HCT116 (cell line): ENCODE measurements at regions not wholly inside any gene's neighbourhood (a gene's known extent, or its start where the extent isn't known, plus 50 kb on each side); places are given as distances from the start of the nearest gene placed in this dataset.

ENCODE experiments used
- ATAC-seq: fragments of 200-7000 bp; cut with Tn5 transposase; 2 replicates; pipeline ENCODE4 v1.9.1; 2020; ENCODE audit warnings: mild to moderate bottlenecking, moderate library complexity
- BruUV-seq: library from RNA; stranded (reverse); fragments of 400-500 nt; replicated peaks from 2 replicates; lab custom pipeline; 2021; lab: Mats Ljungman, UMichigan
- CTCF ChIA-PET: fragments of 300-600 bp; sonication (Branson Sonifier 250); formaldehyde crosslinking; loops from one replicate; lab custom pipeline; 2021; ENCODE audit warnings: antibody characterized with exemption; lab: Charles Lee
- POLR2A ChIA-PET: fragments of 300-600, 350-600 bp; sonication (Branson Sonifier 250); formaldehyde crosslinking; loops from one replicate; lab custom pipeline; 2021; ENCODE audit warnings: antibody characterized with exemption; lab: Charles Lee
- RAD21 ChIA-PET, 2 experiments: fragments of 300-600 bp; sonication (Branson Sonifier 250); formaldehyde crosslinking; loops; one replicate each; lab custom pipeline; 2023; ENCODE audit warnings: low total read pairs in 2 of 2; ENCODE audit not compliant: uncharacterized antibody in 2 of 2, unreplicated experiment in 2 of 2, low non-redundant PET in 1 of 2; lab: Charles Lee
- DNase-seq: peaks from one replicate; pipeline ENCODE4 v3.0.0-alpha.2; 2010; ENCODE audit warnings: low read depth, low spot score
- H2AFZ ChIP-seq: fragments of 200-600 bp; shearing (Covaris generic), sonication (generic); 2 replicates; pipeline ENCODE4 v1.6.1; 2017; ENCODE audit warnings: low read depth, mixed run types, mixed read lengths, antibody characterized with exemption, low read length; ENCODE audit not compliant: poor library complexity, severe bottlenecking
- H3K27ac ChIP-seq: 2 replicates; pipeline ENCODE4 v1.5.1; 2012; ENCODE audit warnings: low read depth, low read length
- H3K27me3 ChIP-seq: fragments of 200-600 bp; sonication (generic); 2 replicates; pipeline ENCODE4 v1.6.1; 2016; ENCODE audit warnings: mixed run types, low read length, mixed read lengths; ENCODE audit not compliant: insufficient read depth
- H3K36me3 ChIP-seq, 2 experiments: fragments of 200-500 bp in 1 of 2; fragments of 200-600 bp in 1 of 2; sonication (Bioruptor generic) in 1 of 2; sonication (generic) in 1 of 2; 2 replicates each; pipeline versions ENCODE4 v1.5.1 to v1.6.1; 2014 to 2016; ENCODE audit warnings: low read length in 2 of 2, inconsistent platforms in 1 of 2, mixed read lengths in 1 of 2, mixed run types in 1 of 2; ENCODE audit not compliant: insufficient read depth in 2 of 2, control insufficient read depth in 1 of 2
- H3K4me1 ChIP-seq, 2 experiments: fragments of 200-600 bp in 1 of 2; sonication (generic) in 1 of 2; 2 replicates each; pipeline versions ENCODE4 v1.5.1 to v1.6.1; 2012 to 2017; ENCODE audit warnings: low read length in 2 of 2, inconsistent platforms in 1 of 2, mild to moderate bottlenecking in 1 of 2, mixed read lengths in 1 of 2, mixed run types in 1 of 2, moderate library complexity in 1 of 2; ENCODE audit not compliant: insufficient read depth in 2 of 2, control insufficient read depth in 1 of 2
- H3K4me2 ChIP-seq: fragments of 200-600 bp; sonication (generic); 2 replicates; pipeline ENCODE4 v1.6.1; 2017; ENCODE audit warnings: mixed run types, low read length, mixed read lengths
- H3K4me3 ChIP-seq, 2 experiments: fragments of 200-600 bp in 1 of 2; sonication (generic) in 1 of 2; replicated peaks in 1 of 2; 2 replicates each; pipeline ENCODE4 v1.5.1; 2011 to 2016; ENCODE audit warnings: low read length in 2 of 2, control low read depth in 1 of 2, low read depth in 1 of 2, mild to moderate bottlenecking in 1 of 2, mixed read lengths in 1 of 2, mixed run types in 1 of 2
- H3K79me2 ChIP-seq: fragments of 200-600 bp; sonication (generic); 2 replicates; pipeline ENCODE4 v1.6.1; 2017; ENCODE audit warnings: mild to moderate bottlenecking, mixed run types, low read length, moderate library complexity, mixed read lengths; ENCODE audit not compliant: insufficient read depth
- H3K9ac ChIP-seq: fragments of 200-600 bp; sonication (generic); 2 replicates; pipeline ENCODE4 v1.6.1; 2016; ENCODE audit warnings: low read length, mixed read lengths
- H3K9me2 ChIP-seq: fragments of 200-600 bp; sonication (generic), shearing (Covaris generic); 2 replicates; pipeline ENCODE4 v1.6.1; 2017; ENCODE audit warnings: mixed run types, mild to moderate bottlenecking, moderate library complexity; ENCODE audit not compliant: insufficient read depth
- H3K9me3 ChIP-seq, 2 experiments: fragments of 200-500 bp in 1 of 2; fragments of 200-600 bp in 1 of 2; sonication (Bioruptor generic) in 1 of 2; sonication (generic) in 1 of 2; 2 replicates each; pipeline ENCODE4 v1.6.1; 2014 to 2017; ENCODE audit warnings: low read length in 2 of 2, mixed read lengths in 2 of 2, inconsistent platforms in 1 of 2, low read depth in 1 of 2, mild to moderate bottlenecking in 1 of 2, mixed run types in 1 of 2, moderate library complexity in 1 of 2; ENCODE audit not compliant: control insufficient read depth in 1 of 2, insufficient read depth in 1 of 2
- H4K20me1 ChIP-seq: fragments of 200-600 bp; sonication (generic), shearing (Covaris generic); 2 replicates; pipeline ENCODE4 v1.6.1; 2017; ENCODE audit warnings: mixed run types, mild to moderate bottlenecking, moderate library complexity; ENCODE audit not compliant: insufficient read depth
- CBX3 ChIP-seq: IDR thresholded peaks from 2 replicates; pipeline ENCODE4 v1.6.1; 2012; ENCODE audit warnings: low read depth
- CEBPB ChIP-seq: IDR thresholded peaks from 2 replicates; pipeline ENCODE4 v1.6.1; 2012; ENCODE audit warnings: low read depth
- CTCF ChIP-seq, 3 experiments: fragments of 200-600 bp in 1 of 3; sonication (generic) in 1 of 3; IDR thresholded peaks in 2 of 3; conservative IDR thresholded peaks in 1 of 3; 2 replicates each; pipeline ENCODE4 v1.5.1; 2012 to 2017; ENCODE audit warnings: low read depth in 2 of 3, low read length in 2 of 3, antibody characterized with exemption in 1 of 3, borderline replicate concordance in 1 of 3, control low read depth in 1 of 3, mild to moderate bottlenecking in 1 of 3, mixed read lengths in 1 of 3, mixed run types in 1 of 3, moderate library complexity in 1 of 3; ENCODE audit not compliant: insufficient read depth in 1 of 3
- EGR1 ChIP-seq: IDR thresholded peaks from 2 replicates; pipeline ENCODE4 v1.6.1; 2012; ENCODE audit warnings: low read depth
- ELF1 ChIP-seq: IDR thresholded peaks from 2 replicates; pipeline ENCODE4 v1.6.1; 2012; ENCODE audit warnings: low read depth, borderline replicate concordance
- EZH2phosphoT487 ChIP-seq: fragments of 200-600 bp; IDR thresholded peaks from 2 replicates; pipeline ENCODE4 v1.6.1; 2018; ENCODE audit warnings: antibody characterized with exemption, borderline replicate concordance
- POLR2A ChIP-seq: IDR thresholded peaks from 2 replicates; pipeline ENCODE4 v1.7.0; 2011; ENCODE audit warnings: borderline replicate concordance; ENCODE audit not compliant: insufficient read depth, insufficient read length; ENCODE audit errors: extremely low read depth
- POLR2AphosphoS5 ChIP-seq: IDR thresholded peaks from 2 replicates; pipeline ENCODE4 v1.6.1; 2011; ENCODE audit warnings: mild to moderate bottlenecking, low read depth, low read length, moderate library complexity
- RAD21 ChIP-seq: IDR thresholded peaks from 2 replicates; pipeline ENCODE4 v1.6.1; 2012; ENCODE audit warnings: low read depth, mild to moderate bottlenecking
- SP1 ChIP-seq: IDR thresholded peaks from 2 replicates; pipeline ENCODE4 v1.6.1; 2012; ENCODE audit warnings: low read depth
- SRF ChIP-seq: IDR thresholded peaks from 2 replicates; pipeline ENCODE4 v1.6.1; 2012; ENCODE audit warnings: low read depth
- TCF7L2 ChIP-seq: IDR thresholded peaks from 2 replicates; pipeline ENCODE4 v1.7.0; 2011; ENCODE audit warnings: borderline replicate concordance, inconsistent platforms; ENCODE audit not compliant: insufficient read depth, insufficient read length; ENCODE audit errors: extremely low read depth
- YY1 ChIP-seq: IDR thresholded peaks from 2 replicates; pipeline ENCODE4 v1.6.1; 2011; ENCODE audit warnings: low read length, low read depth, moderate library complexity, mild to moderate bottlenecking; ENCODE audit not compliant: insufficient replicate concordance; ENCODE audit errors: extremely low read depth
- ZBTB33 ChIP-seq: IDR thresholded peaks from 2 replicates; pipeline ENCODE4 v1.6.1; 2011; ENCODE audit warnings: mild to moderate bottlenecking, low read length, moderate library complexity; ENCODE audit not compliant: insufficient replicate concordance; ENCODE audit errors: extremely low read depth
- ZFX ChIP-seq: fragments of 450-650 bp; IDR thresholded peaks from 2 replicates; pipeline ENCODE4 v1.6.1; 2017
- ZNF274 ChIP-seq: fragments of 200-500 bp; sonication (Bioruptor generic); IDR thresholded peaks from 2 replicates; pipeline ENCODE4 v1.6.1; 2014; ENCODE audit warnings: mild to moderate bottlenecking, low read depth, low read length, inconsistent platforms
- intact Hi-C: fragments of 100-400 bp; cut with micrococcal nuclease; formaldehyde crosslinking; loops from 2 replicates; pipeline ENCODE4 v1.10.0; 2022
- TF ChIP-seq, protein P1 (sequence below): IDR thresholded peaks from 2 replicates; pipeline ENCODE4 v1.6.1; 2012
- TF ChIP-seq, protein P2 (sequence below): IDR thresholded peaks from 2 replicates; pipeline ENCODE4 v1.6.1; 2012

DNA sequence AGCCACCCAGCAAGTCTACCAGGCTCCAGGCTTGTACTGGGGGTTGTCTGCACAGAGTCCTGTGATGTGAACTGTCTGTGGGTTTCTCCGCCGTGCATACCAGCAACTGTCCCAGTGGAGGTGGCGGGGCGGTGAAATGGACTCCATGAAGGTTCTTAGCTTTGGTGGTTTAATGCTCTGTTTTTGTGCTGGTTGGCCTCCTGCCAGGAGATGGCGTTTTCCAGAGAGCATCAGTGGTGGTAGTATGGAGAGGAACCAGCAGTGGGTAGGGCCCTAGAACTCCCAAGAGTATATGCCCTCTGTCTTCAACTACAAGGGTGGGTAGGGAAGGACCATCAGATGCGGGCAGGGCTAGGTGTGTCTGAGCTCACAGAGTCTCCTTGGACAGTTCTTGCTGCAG is 303.8 kb downstream of the TMEM121 start:
- Histone ChIP-seq H3K9me2 (no peaks in the 10 kb centered on the region), H3K4me3 (no peak overlapping the region), H3K4me1 (no peaks in the 10 kb centered on the region), H3K9ac (no peak overlapping the region), H4K20me1 (no peaks in the 10 kb centered on the region), H3K79me2 (no peaks in the 10 kb centered on the region), H3K27ac (no peak overlapping the region), H3K9me3 (no peaks in the 10 kb centered on the region), H3K36me3 (no peaks in the 10 kb centered on the region), H3K4me2 (no peak overlapping the region), H2AFZ (no peak overlapping the region), H3K27me3 (peaks cover 33% of the 10 kb centered on the region; the same call in 1 of the 2 replicates)
- DNase-seq = no peak
- ChIA-PET CTCF (no interaction called here), POLR2A (no interaction called here), RAD21 (no interaction called here)
- no peak for TF ChIP-seq ZNF274
- no peak for TF ChIP-seq POLR2A
- no peak for TF ChIP-seq SRF
- no peak for TF ChIP-seq TCF7L2
- no peak for TF ChIP-seq ELF1
- TF ChIP-seq POLR2AphosphoS5 = no peak
- no peak for TF ChIP-seq YY1
- TF ChIP-seq SP1 = no peak
- TF ChIP-seq CTCF (IDR thresholded peaks at IDR 0.05 in 2 of 3, conservative IDR thresholded peaks at IDR 0.05 in 1 of 3; ENCODE audit: borderline replicate concordance in 1 of 3, insufficient read depth in 1 of 3, low read depth in 2 of 3, low read length in 2 of 3) = no peak
- TF ChIP-seq, protein P1, sequence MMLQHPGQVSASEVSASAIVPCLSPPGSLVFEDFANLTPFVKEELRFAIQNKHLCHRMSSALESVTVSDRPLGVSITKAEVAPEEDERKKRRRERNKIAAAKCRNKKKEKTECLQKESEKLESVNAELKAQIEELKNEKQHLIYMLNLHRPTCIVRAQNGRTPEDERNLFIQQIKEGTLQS = no peak
- intact Hi-C loops = no loop called here
- ATAC-seq = no peak
- no TSS peak for BruUV-seq

GRCh38 chr14:105836160-105836559 is 309.8 kb downstream of the TMEM121 start:
- no TSS peak for BruUV-seq
- intact Hi-C loops = no loop called here
- TF ChIP-seq POLR2A (no peak), POLR2AphosphoS5 (no peak), CBX3 (no peak), CEBPB (no peak), ZFX (no peak), RAD21 (no peak), TCF7L2 (no peak), EZH2phosphoT487 (no peak), ZBTB33 (no peak), YY1 (no peak), EGR1 (no peak), SRF (no peak), SP1 (no peak)
- TF ChIP-seq, protein P2, sequence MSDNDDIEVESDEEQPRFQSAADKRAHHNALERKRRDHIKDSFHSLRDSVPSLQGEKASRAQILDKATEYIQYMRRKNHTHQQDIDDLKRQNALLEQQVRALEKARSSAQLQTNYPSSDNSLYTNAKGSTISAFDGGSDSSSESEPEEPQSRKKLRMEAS = no peak
- TF ChIP-seq, protein P1 = no peak

More at GRCh38 chr14:105836160-105836559, 309.8 kb downstream of the TMEM121 start:
- no peak overlapping the region for H3K4me2 ChIP-seq
- H2AFZ ChIP-seq = no peak overlapping the region
- ChIA-PET RAD21 (no interaction called here), CTCF (no interaction called here), POLR2A (no interaction called here)
- H3K36me3 ChIP-seq = no peaks in the 10 kb centered on the region
- ATAC-seq = no peak
- no peaks in the 10 kb centered on the region for H3K79me2 ChIP-seq
- DNase-seq = no peak
- peaks cover 27% of the 10 kb centered on the region for H3K27me3 ChIP-seq
- H4K20me1 ChIP-seq = no peaks in the 10 kb centered on the region
- no peak overlapping the region for H3K4me3 ChIP-seq
- H3K9me3 ChIP-seq = no peaks in the 10 kb centered on the region
- no peaks in the 10 kb centered on the region for H3K4me1 ChIP-seq
- no peak overlapping the region for H3K9ac ChIP-seq
- no peak overlapping the region for H3K27ac ChIP-seq
- H3K9me2 ChIP-seq = no peaks in the 10 kb centered on the region
